NCI-H345 (cell line): ENCODE measurements at regions not wholly inside any gene's neighbourhood (a gene's known extent, or its start where the extent isn't known, plus 50 kb on each side); places are given as distances from the start of the nearest gene placed in this dataset.
"Not testable (repeated sequence)": the region's sequence is repeated elsewhere in the genome, so short reads cannot be mapped to it uniquely, and the experiment has no call there.

ENCODE experiments used
- DNase-seq: peaks from one replicate; lab custom pipeline; 2025; lab: John Stamatoyannopoulos, UW

GRCh38 chr13:64778002-64778401 lies 2452.1 kb downstream of the PCDH9 start:
- DNase-seq: no peak

- DNase-seq: no peak
Measured at GRCh38 chr13:64774915-64775314, 2455.2 kb downstream of the PCDH9 start.

GRCh38 chr13:64770743-64771142 lies 2459.4 kb downstream of the PCDH9 start:
- no peak for DNase-seq

- no peak for DNase-seq
Measured at GRCh38 chr13:64767054-64767453, 2463.1 kb downstream of the PCDH9 start.

GRCh38 chr13:64765636-64766035 lies 2464.5 kb downstream of the PCDH9 start:
- DNase-seq: no peak

- no peak for DNase-seq
Measured at GRCh38 chr13:64758521-64759244, 2471.5 kb downstream of the PCDH9 start.

- no peak for DNase-seq
Measured at GRCh38 chr13:64756621-64757020, 2473.5 kb downstream of the PCDH9 start.

GRCh38 chr13:64755961-64756360 lies 2474.2 kb downstream of the PCDH9 start:
- no peak for DNase-seq

GRCh38 chr13:64753233-64754000 lies 2476.7 kb downstream of the PCDH9 start:
- DNase-seq: no peak

GRCh38 chr13:64749301-64749700 lies 2480.8 kb downstream of the PCDH9 start:
- no peak for DNase-seq

- DNase-seq: no peak
Measured at GRCh38 chr13:64746845-64747244, 2483.3 kb downstream of the PCDH9 start.

GRCh38 chr13:64740493-64740892 lies 2489.6 kb downstream of the PCDH9 start:
- DNase-seq: no peak

GRCh38 chr13:64725492-64725891 lies 2504.6 kb downstream of the PCDH9 start:
- DNase-seq: no peak

- no peak for DNase-seq
Measured at GRCh38 chr13:64723724-64724123, 2506.4 kb downstream of the PCDH9 start.

- DNase-seq: no peak
Measured at GRCh38 chr13:64718116-64718515, 2512.0 kb downstream of the PCDH9 start.

GRCh38 chr13:64716936-64717335 lies 2513.2 kb downstream of the PCDH9 start:
- no peak for DNase-seq

- no peak for DNase-seq
Measured at GRCh38 chr13:64709079-64709478, 2521.1 kb downstream of the PCDH9 start.

GRCh38 chr13:64704121-64704649 lies 2526.0 kb downstream of the PCDH9 start:
- no peak for DNase-seq

GRCh38 chr13:64697226-64697625 lies 2532.9 kb downstream of the PCDH9 start:
- DNase-seq: no peak

- DNase-seq: no peak
Measured at GRCh38 chr13:64688893-64689677, 2541.1 kb downstream of the PCDH9 start.

- DNase-seq: not testable (repeated sequence)
Measured at GRCh38 chr13:64686536-64686935, 2543.6 kb downstream of the PCDH9 start.

GRCh38 chr13:64684685-64685431 lies 2545.3 kb downstream of the PCDH9 start:
- DNase-seq: no peak
